Activated CD4-positive, alpha-beta T cell treated with anti-CD3 and anti-CD28 coated beads, Interleukin-2, Interleukin-6, amounts not matched to agents 100 ng/mL and 50 ng/mL, durations not matched to agents 16 hours and 8 hours (primary cell): ENCODE measurements at regions not wholly inside any gene's neighbourhood (a gene's known extent, or its start where the extent isn't known, plus 50 kb on each side); places are given as distances from the start of the nearest gene placed in this dataset.
"Not testable (repeated sequence)": the region's sequence is repeated elsewhere in the genome, so short reads cannot be mapped to it uniquely, and the experiment has no call there.

ENCODE experiments used
- DNase-seq: peaks from one replicate; pipeline ENCODE4 v3.0.0-alpha.2; 2020

DNA sequence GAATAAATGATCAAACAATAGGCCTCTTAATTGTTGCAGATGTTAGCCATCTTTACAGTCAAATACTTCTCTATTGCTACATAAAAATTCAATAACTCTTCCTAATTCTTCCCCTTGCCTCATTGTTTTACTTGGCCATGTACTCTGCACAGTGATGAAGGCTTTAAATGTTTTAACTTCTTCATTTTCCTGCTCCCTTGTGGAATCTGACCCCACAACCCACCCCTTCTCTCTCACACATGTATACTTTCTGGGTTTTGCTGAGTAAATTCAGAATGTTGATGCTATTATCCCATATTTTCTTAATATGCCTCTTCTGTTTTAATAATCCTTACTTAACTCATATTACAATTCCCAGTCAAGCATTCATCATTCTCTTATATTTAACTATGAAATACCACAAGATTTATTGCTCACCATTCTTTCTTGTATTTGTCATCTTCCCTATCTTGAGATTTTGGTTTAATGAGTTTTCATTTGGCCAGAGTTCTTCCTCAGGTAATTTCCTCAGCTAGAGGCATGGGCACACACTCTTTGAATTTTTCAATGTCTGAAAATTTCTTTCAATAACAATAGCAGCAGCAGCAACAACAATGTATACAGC, 327.8 kb upstream of the USP24 start:
- DNase-seq, result no peak

DNA sequence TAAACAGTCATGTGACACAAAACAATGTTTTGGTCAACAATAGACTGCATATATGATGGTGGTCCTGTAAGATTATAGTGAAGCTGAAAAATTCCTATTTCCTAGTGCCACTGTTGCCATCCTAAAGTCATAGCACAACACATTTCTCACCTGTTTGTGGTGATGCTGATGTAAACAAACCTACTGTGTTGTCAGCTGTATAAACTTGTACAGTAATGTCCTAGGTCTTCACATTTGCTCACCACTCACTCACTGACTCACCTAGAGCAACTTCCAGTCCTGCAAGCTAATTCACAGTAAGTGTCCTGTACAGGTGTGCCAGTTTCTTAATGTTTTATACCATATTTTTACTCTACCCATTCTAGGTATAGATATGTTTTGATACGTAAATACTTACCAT, 326.1 kb upstream of the USP24 start:
- no peak for DNase-seq

DNA sequence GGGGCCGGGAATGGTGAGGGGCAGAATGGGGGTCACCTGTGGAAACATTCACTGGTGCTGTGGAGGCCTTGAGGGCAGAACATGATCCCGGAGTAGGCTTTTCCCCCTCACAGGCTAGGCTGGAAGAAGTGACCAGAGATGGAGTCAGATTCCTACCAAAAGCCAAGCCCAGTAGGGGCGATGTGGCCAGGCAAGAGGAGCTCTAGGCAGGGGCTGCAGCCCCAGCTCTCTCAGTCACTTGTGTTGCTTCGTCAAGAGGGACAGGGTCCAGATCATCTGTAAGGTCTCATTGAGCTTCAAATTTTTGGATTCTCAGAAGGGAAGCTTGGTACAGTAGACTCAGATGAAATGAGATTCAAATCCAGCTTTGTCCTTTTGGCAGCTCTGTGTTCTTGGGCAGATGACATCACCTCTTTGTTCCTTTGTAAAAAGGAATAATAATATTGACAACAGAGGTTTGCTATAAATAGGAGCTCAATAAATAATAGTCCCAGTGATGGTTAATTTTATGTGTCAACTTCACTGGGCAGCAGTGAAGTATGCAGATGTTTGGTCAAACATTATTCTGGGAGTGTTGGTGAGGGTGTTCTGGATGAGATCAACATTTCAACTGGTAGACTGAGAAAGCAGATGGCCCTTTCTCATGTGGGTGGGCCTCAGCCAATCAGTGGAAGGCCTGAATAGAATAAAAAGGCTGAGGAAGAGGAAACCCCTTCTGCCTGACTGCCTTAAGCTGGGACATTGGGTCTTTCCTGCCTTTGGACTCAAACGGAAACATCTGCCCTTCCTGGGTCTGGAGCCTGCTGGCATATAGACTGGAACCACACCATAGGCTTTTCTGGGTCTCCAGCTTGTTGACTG, 324.7 kb upstream of the USP24 start:
- DNase-seq, result no peak

DNA sequence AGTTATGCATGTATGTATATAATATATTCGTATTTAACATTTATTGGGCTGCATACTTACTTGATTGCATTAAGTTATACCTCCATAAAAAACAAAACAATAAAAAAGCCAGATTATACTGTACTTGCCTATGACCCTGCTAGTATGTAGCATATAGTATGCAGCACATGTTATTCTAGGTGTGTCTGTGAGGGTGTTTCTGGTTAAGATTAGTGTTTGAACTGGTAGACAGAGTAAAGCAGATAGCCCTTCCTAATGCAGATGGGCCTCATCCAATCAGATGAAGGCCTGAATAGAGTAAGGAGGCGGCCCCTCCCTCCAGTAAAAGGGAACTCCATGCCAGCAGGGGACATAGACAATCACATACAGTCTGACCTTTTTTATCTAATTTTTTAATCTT, 323.3 kb upstream of the USP24 start:
- no peak for DNase-seq

DNA sequence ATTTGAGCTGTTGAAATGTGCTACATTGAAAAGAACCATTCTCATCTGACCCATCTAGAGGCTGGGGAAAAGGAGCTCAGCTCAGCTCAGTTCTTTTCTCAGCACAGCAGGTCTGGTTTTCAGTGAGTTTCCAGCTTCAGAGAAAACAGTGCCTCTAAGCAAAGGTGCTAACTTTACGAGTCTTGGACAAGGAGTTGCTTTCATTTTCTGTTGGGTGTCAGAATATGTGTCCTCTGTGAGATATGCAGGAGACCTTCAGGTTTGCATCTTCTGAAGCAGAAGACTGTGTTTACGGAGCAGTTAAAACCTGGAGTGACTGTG, 321.3 kb upstream of the USP24 start:
- no peak for DNase-seq

DNA sequence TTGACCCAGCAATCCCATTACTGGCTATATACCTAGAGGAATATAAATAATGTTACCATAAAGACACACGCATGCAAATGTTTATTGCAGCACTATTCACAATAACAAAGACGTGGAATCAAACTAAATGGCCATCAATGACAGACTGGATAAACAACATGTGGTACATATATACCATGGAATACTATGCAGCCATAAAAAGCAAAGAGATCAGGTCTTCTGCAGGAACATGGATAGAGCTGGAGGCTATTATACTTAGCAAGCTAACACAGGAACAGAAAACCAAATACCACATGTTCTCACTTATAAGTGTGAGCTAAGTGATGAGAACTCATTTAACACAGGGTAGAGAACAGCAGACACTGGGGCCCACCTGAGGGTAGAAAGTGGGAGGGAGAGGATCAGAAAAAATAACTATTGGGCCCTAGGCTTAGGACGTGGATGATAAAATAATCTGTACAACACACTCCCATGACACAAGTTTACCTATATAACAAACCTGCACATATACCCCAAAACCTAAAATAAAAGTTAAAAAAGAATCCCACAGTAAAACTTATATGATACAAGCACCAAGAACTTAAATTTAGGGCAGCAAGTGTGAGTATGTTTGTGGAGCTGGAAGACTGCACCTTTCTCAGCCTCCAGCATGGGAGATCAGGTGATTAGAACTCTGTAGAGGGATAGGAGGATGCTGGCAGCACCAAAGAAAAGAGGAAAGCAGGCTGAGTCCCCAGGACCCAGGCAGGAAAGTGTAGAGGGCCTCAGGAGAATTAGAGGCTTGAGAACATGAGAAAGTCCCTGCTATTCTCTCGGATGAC, 320.8 kb upstream of the USP24 start:
- DNase-seq, result no peak

DNA sequence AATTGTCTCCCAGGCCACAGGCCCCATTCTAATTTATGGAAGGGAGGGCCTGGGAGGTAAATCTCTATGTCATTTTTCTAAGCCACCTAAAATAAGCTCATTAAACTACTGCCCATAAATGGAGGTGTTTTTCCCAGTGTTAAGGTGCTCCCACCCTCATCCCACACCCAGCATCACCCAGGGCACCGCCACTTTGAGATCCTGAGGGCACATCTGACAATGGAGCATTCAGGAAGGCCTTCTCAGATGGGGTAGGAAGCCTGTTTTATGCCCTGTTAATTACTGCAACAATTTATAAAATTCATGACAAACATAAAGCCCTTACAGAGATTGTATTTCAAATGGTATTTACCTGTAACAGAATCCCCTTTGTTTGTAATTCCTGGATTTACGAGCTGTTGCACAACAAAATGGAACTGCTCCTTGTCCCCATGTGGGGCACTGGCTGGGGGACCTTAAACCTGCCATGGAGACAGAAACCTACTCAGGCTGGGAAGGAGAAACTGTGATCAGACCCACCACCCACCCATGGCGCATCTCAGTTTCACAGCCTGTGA, 319.5 kb upstream of the USP24 start:
- DNase-seq, result no peak

DNA sequence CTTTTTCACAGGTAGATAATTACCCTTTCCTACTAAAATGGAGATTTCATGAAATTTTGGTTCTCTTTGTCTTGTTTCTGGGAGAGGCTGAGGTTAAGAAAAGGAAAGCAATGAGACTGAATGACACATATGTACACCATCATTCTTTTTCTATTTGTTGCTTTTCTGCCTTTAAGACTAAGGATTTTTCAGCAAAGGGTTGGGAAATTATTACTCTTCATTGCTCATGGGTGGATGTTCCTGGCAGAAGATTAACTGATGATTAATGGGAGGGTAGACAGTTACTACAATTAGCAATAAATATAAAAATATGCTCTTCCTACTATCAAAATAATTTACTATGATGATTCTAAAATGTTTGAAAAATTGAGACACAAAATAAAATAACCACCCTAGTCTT, 316.5 kb upstream of the USP24 start:
- no peak for DNase-seq

DNA sequence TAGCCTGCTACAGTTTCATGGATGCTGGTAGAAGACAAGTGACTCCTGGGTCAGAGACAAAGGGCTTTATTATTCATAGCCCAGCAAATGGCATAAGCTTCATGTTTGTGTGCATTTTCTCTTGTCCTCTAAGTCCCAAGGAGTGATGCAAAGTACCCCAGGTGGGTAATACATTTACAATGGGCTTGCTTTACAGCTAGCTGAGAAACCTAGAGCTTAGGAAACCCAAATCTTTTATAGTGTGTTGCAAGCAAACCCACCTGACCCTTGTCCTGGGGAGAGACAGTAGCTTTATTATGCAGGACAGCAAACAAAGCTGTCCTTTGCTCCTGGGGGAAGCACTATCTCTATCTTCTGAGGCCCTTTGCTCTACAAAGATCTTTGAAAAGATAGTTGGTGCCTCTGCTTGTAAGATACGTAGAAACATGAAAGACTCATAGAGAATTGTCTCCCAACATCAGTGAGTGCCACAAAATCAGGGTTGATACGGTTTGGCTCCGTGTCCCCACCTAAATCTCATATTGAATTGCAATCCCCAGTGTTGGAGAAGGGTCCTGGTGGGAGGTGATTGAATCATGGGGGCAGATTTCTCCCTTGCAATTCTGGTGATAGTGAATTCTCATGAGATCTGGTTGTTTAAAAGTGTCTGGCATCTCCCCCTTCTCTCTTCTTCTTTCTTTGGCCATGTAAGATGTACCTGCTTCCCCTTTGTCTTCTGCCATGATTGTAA, 315.8 kb upstream of the USP24 start:
- DNase-seq, result no peak

DNA sequence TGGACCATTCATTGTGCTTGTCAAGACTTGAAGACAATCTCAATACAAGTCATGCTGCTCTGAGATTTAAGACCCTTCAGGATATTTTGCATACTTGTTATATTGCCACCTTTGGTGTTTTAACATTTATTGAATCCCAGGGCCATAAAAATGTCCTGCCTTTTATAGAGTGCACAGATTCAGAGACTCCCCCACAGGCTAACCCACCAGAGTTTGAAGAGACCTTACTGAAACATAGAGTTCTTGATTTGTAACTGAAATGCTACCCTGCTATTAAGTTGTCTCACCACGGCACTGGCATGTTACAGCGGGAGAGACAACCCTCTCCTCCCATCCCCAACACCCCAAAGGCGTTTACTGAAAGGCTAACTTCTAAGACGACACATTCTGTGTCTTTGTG, 313.9 kb upstream of the USP24 start:
- DNase-seq, result no peak

DNA sequence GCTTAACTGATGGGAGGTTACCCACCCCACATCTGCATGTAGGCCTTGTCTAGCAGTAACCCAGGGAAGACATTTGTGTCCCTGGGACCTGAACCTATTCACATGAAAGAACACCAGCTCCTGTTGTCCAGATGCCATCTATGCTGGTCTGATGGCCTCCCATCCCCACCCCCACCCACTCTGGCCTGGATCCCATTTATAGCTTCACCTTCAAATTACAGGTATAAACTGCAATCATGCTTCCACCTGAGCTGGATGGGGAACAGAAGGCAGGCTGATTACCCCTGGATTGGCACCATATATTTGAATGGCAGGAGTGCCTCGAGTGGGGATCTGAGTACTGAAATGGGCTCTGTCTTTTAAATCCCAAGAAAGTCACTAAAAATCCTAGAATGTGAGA, 312.7 kb upstream of the USP24 start:
- no peak for DNase-seq

DNA sequence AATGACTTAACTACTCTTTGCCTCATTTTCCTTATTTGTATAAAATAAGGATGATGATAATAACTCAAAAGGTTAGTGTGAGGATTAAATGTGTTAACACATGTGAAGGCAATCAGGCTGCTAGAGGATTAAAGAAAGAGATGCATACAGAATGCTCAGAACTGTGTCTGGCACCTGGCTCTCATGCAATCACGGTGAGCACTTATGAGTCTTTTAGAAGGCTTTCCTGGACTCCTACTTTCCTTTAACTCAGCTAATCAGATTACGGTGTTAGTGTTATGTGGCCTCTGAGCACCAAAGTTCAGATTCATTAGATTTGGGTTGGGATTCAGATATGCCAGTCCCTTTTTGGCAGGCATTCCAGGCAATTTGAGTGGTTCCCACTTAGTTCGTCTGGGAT, 311.6 kb upstream of the USP24 start:
- no peak for DNase-seq

DNA sequence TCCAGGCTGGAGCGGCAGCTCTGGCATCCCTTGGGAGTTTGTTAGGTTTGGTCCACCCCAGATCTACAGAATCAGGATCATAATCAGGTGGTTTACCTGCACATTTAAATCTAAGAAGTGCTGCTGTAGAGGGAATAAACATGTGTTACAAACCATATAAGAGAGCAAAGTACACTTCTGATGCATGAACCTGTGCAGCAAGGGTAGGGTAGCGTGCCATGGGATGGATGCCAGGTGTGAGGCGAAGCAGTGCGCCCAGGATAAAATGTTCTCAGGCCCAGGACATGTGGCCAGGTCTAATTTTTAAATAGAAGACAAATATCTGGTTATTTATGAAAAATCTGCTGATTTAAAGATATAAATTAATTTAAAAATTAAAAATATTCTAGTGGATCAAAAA, 308.8 kb upstream of the USP24 start:
- no peak for DNase-seq

DNA sequence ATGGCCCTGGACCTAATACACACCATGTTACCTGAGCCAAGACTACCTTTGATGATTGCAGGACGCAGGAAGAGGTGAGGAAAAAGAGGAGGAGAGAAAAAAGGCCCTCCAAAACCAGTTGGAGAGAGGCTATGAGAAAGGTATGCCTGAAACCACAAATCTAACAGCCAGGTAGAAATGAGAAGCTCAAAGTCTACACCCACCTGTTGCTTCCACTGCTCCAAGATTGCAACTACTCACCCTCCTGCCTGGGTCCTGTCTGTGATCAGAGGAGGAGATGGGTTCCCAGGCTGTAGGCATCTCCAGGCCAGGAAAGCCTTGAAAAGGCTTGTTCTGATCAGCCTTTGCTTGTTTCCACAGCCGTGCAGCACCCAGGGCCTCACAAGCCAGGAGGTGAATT, 307.8 kb upstream of the USP24 start:
- no peak for DNase-seq

DNA sequence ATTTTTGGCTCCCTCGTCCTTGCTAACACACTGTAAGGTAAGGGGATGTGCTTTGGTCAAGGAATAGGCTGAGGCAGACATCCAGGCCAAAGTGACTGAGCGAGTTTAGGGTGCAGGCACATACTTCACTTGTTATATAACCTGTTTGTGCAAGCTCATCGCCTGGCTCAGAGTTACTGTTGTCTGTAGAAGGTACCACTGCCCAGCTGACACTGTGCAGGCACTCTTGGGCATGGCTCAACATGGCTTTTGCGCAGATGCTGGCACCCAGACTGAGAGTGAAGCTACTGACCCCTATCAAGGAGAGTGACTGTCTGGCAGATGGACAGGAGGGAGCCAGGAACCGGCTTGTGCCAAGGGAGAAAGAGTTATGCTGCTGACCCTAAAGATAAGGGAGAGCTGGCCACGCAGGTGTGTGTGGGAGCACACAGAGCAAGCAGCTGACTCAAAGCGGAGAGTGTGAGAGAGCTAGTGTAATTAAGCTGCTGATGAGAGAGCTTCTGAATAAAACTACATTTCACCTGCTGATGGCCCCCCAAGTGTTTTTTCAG, 307.3 kb upstream of the USP24 start:
- no peak for DNase-seq

DNA sequence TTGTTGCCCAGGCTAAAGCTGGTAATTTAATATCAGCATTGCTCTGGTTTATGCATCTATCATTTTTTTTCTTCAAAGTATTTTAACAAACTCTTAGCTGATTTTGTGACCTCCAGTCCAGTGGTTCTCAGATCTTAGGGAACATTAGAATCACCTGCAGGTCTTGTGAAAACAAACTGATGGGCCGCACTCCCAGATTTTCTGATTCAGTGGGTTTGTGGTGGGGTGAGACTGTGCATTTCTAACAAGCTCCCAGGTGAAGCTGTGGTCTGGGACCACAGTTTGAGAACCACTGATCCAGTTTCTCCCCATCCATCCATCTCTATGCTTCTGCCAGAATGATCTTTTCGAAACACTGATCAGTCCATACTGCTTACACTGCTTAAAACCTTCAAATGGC, 305.7 kb upstream of the USP24 start:
- no peak for DNase-seq

DNA sequence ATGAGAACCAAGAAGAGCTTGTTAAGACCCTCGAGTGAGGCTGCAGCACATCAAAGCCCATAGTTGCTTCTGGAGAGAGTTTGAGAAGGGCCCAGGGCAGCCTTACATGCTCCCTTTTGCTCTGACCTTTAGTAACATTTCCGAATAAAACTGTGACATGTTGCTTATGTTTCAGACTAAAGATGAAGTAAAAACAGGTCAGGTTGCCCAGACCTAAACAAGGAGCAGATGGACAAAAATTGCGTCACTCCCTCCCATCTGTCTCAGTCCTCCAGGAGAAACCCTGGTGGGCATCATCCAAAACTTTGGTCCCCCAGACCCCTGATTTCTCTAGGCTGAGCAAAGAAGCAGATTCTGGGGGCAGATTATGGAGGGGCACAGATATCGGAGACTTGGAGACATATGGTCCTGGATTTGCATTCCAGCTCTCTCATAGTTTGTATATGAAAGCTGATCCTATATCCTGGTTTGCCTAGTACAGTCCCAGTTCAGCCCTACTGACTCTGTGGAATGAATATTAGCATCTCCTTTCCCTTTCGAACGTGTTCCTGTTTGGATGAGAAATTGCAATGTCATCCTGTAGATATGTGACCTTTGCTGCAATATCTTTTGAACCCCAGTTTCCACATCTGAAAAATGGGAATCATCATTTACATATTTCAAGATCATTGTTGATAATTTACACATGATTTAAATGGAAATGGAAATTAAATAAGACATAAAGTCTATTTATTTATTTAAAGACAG, 304.9 kb upstream of the USP24 start:
- DNase-seq, result no peak

DNA sequence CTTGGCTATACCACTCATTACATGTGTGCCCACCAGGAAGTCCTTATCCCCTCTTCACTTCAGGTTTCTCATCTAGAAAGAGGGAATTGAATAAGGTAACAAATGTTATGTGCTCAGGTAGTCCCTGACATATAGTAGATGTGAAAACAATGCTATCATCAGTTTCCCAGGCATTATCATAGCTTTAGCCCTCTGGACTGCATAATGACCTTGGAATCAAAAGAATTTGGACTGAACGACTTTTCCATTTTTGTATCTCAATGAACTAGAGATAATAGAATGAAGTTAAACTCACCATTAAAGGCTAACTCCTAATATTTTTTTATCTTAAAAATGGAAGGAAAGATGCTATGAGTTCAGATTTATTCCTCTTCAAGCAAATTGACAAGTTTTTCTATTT, 304.1 kb upstream of the USP24 start:
- no peak for DNase-seq

DNA sequence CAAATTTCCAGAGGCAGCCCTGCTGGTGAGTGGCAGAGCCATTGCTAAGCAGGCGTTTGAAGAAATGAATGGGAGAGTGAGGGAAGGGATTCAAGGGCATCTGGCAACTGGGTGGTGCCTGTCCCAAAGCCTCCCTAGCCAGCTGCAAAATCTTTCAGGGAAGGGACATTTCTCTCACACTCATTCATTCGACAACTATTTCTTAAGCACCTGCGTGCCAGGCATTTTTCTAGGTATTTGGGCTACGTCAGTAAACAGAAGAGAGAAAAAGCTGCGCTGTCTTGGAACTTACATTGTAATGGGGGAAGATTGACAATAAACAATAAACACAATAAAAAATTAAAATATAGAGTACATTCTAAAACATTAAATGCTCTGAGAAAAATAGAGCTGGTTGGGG, 301.9 kb upstream of the USP24 start:
- DNase-seq, result no peak

DNA sequence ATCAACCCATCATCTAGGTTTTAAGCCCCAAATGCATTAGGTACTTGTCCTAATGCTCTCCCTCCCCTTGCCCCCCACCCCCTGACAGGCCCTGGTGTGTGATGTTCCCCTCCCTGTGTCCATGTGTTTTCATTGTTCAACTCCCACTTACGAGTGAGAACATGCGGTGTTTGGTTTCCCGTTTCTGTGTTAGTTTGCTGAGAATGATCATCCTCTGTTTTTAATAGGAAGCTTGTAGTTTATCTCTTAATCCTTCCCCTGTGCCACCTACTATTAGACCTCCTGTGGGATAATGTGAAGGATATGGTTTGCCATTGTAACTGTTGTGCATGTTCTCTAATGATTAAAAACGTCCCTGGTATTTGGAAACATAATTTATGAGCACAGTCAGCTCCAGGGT, 299.4 kb upstream of the USP24 start:
- not testable (repeated sequence) for DNase-seq

DNA sequence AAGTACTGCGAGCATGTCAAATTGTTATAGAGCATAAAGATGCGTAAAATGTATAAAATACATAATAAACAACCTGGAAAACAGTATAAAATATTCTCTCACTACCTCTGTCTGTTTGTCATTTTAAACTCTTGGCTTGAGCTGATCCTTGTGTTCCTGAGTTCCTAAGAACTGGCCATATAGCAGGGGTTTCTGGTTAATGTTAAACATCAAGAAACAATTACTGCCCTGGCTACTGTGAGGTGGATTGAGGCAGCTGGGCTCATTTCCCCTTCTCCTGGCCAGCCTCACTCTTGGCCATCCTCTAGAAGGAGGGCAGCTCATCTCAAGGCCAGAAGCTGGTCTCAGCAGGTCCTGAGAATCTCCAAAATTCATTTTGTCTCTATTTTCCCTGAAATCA, 297.3 kb upstream of the USP24 start:
- DNase-seq, result no peak

DNA sequence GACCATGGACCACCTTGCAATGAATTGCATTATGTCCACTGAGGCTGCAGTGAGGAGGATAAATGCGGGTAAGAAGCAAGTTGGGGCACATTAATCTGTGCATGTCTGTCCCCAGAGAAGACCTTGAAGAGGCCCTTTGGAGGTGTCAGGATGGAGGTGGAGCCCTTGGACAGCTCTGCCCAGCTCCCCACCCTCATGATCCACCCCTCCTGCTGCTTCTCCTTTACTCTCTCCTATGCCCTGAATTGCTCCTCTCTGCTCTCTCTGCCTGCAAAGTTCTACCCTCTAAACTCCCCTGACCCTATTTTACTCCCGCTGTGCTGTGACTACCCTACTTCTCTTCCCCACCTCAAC, 292.4 kb upstream of the USP24 start:
- no peak for DNase-seq
